ENCODE measurements at regions not wholly inside any gene's neighbourhood (a gene's known extent, or its start where the extent isn't known, plus 50 kb on each side); places are given as distances from the start of the nearest gene placed in this dataset.

GRCh38 chr15:81785181-81785580 lies 260.6 kb downstream of the MEX3B start:
- intact Hi-C loops (cut with DNase I) = no loop called here
- WGBS, 2 donors = 62 to 76% methylated on average over 4 of the region's 4 CpGs
- TF ChIP-seq, protein P1, sequence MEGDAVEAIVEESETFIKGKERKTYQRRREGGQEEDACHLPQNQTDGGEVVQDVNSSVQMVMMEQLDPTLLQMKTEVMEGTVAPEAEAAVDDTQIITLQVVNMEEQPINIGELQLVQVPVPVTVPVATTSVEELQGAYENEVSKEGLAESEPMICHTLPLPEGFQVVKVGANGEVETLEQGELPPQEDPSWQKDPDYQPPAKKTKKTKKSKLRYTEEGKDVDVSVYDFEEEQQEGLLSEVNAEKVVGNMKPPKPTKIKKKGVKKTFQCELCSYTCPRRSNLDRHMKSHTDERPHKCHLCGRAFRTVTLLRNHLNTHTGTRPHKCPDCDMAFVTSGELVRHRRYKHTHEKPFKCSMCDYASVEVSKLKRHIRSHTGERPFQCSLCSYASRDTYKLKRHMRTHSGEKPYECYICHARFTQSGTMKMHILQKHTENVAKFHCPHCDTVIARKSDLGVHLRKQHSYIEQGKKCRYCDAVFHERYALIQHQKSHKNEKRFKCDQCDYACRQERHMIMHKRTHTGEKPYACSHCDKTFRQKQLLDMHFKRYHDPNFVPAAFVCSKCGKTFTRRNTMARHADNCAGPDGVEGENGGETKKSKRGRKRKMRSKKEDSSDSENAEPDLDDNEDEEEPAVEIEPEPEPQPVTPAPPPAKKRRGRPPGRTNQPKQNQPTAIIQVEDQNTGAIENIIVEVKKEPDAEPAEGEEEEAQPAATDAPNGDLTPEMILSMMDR (IDR thresholded peaks at IDR 0.05) = no peak
- no peaks in the 10 kb centered on the region for H3K9me3 ChIP-seq
- no peaks in the 10 kb centered on the region for H3K36me3 ChIP-seq
- H3K4me1 ChIP-seq = no peaks in the 10 kb centered on the region
- no peak overlapping the region for H3K27ac ChIP-seq
- FAIRE-seq (no peak), DNase-seq (no peak), ATAC-seq (no peak)
- H3K4me3 ChIP-seq = no peak overlapping the region
- H3K27me3 ChIP-seq = no peaks in the 10 kb centered on the region

- WGBS, 2 donors = 75 to 86% methylated on average over 6 of the region's 6 CpGs
- DNase-seq = no peak
- no peak for ATAC-seq
- Histone ChIP-seq H3K36me3 (no peaks in the 10 kb centered on the region), H3K4me3 (no peak overlapping the region), H3K27ac (no peak overlapping the region), H3K9me3 (no peaks in the 10 kb centered on the region), H3K4me1 (no peaks in the 10 kb centered on the region), H3K27me3 (no peaks in the 10 kb centered on the region)
- no peak for FAIRE-seq
- TF ChIP-seq, protein P1 (IDR thresholded peaks at IDR 0.05) = no peak
- intact Hi-C loops (cut with DNase I) = no loop called here
Measured at GRCh38 chr15:81784751-81785150, 261.1 kb downstream of the MEX3B start.

GRCh38 chr15:81783586-81783985 lies 262.2 kb downstream of the MEX3B start:
- 88 to 95% methylated on average over 3 of the region's 3 CpGs for WGBS, 2 donors
- TF ChIP-seq, protein P1 (IDR thresholded peaks at IDR 0.05) = no peak
- H3K9me3 ChIP-seq = no peaks in the 10 kb centered on the region
- no peaks in the 10 kb centered on the region for H3K4me1 ChIP-seq
- intact Hi-C loops (cut with DNase I) = no loop called here
- H3K4me3 ChIP-seq = no peak overlapping the region
- H3K36me3 ChIP-seq = no peaks in the 10 kb centered on the region
- no peak for FAIRE-seq
- no peak overlapping the region for H3K27ac ChIP-seq
- DNase-seq = no peak
- no peaks in the 10 kb centered on the region for H3K27me3 ChIP-seq
- no peak for ATAC-seq

- intact Hi-C loops (cut with DNase I) = no loop called here
- H3K9me3 ChIP-seq = no peaks in the 10 kb centered on the region
- no peak overlapping the region for H3K27ac ChIP-seq
- DNase-seq (no peak), FAIRE-seq (no peak), ATAC-seq (no peak)
- TF ChIP-seq, protein P1 (IDR thresholded peaks at IDR 0.05) = no peak
- H3K4me3 ChIP-seq = no peak overlapping the region
- WGBS, 2 donors = 70 to 76% methylated on average over 5 of the region's 5 CpGs
- H3K36me3 ChIP-seq = no peaks in the 10 kb centered on the region
- no peaks in the 10 kb centered on the region for H3K4me1 ChIP-seq
- no peaks in the 10 kb centered on the region for H3K27me3 ChIP-seq
Measured at GRCh38 chr15:81783076-81783475, 262.7 kb downstream of the MEX3B start.

GRCh38 chr15:81781395-81781794 lies 264.4 kb downstream of the MEX3B start:
- Histone ChIP-seq H3K9me3 (no peaks in the 10 kb centered on the region), H3K36me3 (no peaks in the 10 kb centered on the region), H3K4me1 (no peaks in the 10 kb centered on the region), H3K4me3 (no peak overlapping the region), H3K27ac (no peak overlapping the region), H3K27me3 (no peaks in the 10 kb centered on the region)
- FAIRE-seq = no peak
- no peak for DNase-seq
- intact Hi-C loops (cut with DNase I) = no loop called here
- no peak for ATAC-seq
- TF ChIP-seq, protein P1 (IDR thresholded peaks at IDR 0.05) = no peak
- 69 to 71% methylated on average over 2 of the region's 2 CpGs for WGBS, 2 donors
